RKO (cell line): ENCODE measurements at regions not wholly inside any gene's neighbourhood (a gene's known extent, or its start where the extent isn't known, plus 50 kb on each side); places are given as distances from the start of the nearest gene placed in this dataset.
"Not testable (repeated sequence)": the region's sequence is repeated elsewhere in the genome, so short reads cannot be mapped to it uniquely, and the experiment has no call there.

Experiments used
- DNase-seq: peaks from one replicate; pipeline ENCODE4 v3.0.0-alpha.2; 2016; ENCODE audit warnings: low spot score

DNA sequence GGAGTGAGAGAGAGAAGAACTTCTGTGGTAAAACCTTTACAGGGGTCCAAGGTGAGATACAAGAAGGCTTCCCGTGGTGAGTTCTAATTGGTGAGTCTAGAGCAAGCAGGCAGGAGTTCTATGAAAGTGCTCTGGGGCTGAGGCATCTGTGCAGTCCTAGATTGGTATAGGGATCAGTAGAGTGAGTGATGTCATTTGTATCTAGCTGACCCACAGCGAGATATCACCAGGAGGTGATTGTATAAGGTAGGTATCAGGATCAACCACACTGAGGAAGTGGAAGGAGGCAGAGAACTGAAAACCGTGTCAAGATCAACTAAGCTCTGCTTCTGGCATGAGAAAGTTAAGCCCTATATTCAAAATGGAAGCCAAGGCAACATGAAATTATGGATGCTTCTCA, 1648.9 kb upstream of the TMEFF2 start:
- DNase-seq, result no peak

DNA sequence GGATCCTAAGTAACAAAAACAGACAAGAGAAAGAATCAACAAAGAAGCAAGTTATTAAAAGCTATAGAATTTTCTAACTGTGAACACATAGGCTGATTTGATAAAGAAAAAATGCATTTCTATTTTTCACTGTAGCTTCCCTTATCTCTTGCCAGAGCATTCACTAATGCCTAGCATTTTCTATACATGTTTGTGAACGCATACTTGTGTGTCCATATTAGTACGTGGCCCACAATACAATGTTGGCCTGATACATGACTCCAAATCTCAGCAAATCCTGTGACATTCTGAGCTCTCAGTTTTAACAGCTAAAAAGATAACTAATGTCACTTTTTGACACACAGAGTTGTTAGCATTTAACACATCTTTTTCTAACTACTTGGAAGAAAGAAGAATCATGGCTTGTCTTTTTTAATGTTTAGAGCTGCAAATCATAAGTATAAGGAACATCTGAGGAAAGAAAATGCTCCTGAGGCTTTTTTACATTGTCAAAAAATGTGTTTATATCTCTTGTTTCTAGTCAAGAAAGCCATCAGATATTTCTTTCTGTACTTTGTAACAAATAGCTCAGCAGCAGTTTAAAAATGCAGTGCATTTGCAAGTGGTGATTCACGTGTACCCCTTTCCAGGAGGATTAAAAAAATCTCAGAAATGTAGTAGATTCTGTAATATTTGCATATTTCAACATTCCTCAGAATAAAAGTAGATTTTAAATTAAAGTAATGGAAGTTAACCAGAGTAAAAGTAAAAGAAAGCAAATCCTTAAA, 1646.8 kb upstream of the TMEFF2 start:
- no peak for DNase-seq

DNA sequence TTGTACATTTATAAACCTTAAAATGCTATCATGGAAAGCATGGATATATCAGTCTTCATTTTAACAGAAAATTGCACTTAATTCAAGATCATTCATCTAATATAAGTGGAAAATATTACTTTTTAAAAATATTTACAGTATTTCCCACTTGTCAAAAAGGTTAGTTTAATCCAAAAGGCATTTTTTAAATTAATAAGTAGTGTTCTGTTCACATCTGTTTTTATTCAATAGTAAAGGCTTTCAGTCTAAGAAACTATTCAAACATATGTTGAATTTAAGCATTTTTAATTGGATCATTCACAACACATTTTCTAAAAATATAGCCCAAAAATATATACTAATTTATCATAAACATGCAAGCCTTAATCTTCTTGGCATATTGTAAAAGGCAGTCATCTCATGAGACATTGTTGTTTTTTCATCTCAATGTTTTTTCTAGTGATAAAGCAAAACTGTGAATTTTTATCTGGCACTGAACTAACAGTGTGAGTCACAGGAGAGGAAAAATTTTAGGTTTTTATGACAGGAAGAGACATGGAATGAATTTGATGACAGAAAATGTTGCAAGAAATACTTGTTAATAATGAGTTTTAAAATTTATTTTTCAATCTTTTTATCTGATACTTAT, 1642.5 kb upstream of the TMEFF2 start:
- no peak for DNase-seq

DNA sequence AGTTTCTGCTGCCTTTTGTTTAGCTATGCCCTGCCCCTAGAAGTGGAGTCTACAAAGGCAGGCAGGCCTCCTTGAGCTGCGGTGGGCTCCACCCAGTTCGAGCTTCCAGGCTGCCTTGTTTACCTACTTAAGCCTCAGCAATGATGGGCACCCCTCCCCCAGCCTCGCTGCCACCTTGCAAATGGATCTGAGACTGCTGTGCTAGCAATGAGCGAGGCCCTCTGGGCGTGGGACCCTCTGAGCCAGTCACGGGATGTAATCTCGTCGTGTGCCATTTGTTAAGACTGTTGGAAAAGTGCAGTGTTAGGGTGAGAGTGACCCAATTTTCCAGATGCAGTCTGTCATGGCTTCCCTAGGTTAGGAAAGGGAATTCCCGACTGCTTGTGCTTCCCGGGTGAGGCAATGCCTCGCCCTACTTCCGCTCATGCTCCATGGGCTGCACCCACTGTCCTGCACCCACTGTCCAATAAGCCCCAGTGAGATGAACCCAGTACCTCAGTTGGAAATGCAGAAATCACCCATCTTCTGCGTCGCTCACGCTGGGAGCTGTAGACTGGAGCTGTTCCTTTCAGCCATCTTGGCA, 1641.8 kb upstream of the TMEFF2 start:
- not testable (repeated sequence) for DNase-seq

DNA sequence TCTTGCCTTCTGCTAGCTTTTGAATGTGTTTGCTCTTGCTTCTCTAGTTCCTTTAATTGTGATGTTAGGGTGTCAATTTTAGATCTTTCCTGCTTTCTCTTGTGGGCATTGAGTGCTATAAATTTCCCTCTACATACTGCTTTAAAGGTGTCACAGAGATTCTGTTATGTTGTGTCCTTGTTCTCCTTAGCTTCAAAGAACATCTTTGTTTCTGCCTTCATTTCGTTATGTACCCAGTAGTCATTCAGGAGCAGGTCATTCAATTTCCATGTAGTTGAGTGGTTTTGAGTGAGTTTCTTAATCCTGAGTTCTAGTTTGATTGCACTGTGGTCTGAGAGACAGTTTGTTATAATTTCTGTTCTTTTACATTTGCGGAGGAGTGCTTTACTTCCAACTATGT, 1639.2 kb upstream of the TMEFF2 start:
- DNase-seq, result not testable (repeated sequence)

DNA sequence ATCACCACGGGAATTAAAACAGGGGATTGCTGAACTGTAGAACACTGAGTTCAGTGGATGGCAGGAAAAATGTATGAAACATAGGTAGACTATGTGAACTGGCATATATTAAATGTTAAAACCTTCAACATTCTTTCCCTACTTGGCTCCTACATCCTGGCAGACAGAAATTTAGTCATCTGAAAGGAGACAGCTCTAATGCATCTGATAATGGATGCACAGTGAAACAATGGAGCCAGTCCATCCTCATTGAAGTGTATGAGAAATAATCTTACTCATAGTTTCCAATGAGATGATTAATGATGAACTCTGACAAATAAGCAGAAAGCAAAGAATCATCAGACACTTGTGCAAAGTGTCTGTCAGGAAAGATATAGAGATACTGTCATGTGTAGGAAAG, 1629.7 kb upstream of the TMEFF2 start:
- peak; percentile 66 for DNase-seq

DNA sequence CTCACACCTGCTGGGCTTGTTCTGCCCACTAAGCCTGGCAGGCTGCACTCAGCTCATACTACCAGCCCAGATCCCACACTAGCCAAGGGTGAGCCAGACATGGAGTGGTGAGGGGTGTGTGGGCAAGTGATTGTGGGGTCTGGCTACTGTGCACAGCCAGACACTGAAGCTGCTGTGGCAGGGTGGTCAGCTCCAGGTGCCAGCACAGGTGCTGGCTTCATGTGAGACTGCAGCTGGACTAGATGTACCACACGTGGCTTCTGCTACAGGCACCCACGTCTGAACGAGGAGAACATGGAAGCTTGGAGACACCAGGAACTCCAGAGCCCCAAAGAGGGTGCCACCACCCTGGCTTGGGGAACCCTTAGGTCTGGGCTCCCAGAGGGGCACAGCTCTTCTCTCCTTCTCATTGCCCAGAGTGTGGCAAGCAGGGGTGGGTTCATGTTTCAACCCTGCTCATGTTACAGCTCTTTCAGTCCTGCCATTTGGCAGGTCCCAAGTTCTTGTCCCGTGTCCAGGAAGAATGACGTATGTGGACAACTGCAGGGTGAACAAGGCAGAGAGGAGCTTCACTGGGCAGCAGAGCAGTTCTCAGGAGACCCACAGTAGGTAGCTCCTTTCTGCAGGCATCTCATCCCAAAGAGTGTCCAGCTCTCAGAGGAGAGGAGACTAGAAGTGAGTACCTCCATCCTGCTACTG, 1624.2 kb upstream of the TMEFF2 start:
- no peak for DNase-seq

DNA sequence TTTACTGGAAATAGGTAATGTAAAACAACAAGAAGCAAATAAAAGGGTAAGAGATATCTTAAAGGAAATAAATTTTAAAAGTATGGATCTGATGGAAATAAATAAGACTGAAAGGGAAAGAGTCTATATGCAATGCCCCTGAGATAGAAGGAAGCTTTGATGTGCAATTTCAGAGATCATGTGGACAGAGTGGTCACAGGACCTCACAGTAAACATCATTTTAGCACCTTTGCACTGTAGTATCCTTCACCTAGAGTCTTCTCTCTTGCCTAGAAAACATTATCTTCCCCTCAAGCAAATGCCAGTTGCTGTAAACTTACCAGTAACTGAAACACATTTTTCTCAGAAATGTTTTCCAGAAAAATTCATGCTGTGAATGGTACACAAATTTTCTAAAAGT, 1621.3 kb upstream of the TMEFF2 start:
- no peak for DNase-seq

DNA sequence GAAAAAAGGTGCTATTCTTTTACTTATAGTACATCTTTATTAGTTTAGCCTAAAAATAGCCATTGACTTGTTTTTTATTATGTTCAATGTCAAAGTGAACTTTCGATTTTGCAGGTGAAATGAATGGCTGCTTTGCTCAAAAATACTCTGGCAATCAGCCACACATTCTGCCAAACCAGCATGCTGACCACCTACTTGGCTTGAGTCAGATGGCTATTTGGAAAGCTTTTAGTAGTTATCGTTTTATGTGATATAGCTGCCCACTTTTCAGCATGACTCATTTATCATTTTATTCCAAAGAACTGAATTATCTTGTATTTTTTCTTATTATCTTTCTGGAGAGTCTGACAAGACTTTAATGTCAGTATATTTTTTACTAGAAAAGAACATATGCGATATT, 1615.8 kb upstream of the TMEFF2 start:
- DNase-seq, result no peak

DNA sequence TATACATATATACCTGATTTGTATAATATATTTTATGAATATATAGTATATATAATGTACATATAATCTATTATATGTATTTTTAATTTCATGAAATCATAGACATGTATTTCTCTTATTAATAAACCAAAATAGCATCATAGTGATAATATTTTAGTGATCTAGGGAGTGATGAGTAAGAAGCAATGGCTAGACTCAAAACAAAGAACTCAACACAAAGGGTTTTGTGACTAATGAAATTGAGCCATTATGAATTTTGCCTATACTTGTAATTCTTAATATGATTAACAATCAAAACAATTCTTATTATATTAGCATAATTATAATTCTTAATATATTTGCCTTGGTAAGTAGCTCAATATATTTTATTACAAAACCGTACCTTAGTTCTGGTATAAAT, 1614.1 kb upstream of the TMEFF2 start:
- no peak for DNase-seq

DNA sequence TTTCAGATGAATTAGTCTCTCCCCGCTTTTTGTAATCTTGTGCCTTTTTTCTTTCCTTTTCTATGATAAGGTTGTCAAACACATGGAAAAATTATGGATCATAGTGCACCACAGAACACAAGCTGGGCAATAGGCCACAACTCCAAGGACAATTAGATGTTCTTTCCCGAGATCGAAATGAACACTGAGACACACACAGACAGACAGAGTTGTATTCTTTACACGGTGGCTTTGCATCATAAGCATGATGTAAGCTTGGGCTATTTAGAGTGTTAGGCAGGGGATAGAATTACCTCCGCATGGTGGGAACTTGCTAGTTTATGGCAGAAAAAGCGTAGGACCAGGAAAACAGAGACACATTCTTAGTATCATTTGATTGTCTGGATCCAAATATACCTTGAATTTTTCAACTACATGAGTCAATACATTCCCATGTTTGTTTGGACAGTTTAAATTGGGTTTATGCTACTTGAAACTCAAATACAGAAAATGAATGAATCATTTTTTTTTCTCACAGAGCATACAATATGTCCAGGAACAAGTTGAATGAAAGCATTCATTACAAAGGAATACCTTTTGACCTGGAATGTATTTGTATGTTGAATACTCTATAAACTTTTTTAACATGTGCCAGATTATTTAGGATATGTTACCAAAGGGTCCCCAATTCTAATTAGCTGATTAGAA, 1611.5 kb upstream of the TMEFF2 start:
- no peak for DNase-seq

DNA sequence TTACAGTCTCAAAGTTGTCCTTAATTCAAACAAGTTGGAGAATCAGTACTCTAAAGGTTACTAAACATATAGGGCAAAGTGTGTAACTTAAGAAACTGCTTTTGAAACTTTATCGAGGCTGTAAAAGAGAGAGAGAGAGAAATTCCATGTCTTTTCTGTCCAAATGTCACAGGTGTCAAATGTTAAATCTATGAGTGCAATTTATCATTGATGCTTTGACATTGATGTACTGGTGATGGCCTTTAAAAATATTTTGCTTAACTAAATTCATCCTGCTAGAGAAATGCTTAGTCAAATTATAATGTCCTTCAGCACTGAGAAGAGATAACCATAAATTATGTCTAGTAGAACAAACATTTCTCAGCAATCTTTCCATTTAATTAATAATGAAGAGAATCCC, 1602.1 kb upstream of the TMEFF2 start:
- DNase-seq, result no peak

DNA sequence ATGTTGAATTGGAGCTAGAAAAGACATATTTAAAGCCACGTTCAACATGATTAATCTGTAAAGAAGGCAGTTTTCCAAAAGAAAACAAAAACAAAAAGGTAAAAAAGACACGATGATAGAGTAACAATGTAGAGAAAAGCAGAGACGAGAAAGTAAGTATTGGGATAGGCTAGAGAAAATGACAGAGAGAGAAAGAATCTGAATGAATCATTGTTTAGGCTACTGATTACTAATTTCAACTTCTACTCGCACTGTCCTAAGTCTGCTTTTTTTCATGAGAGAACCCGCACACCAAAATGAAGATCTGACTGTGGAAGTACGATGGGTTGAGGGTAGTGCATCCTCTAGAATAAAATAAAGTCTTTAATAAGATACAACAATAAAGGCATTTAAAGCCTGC, 1599.2 kb upstream of the TMEFF2 start:
- peak; percentile 1 for DNase-seq

DNA sequence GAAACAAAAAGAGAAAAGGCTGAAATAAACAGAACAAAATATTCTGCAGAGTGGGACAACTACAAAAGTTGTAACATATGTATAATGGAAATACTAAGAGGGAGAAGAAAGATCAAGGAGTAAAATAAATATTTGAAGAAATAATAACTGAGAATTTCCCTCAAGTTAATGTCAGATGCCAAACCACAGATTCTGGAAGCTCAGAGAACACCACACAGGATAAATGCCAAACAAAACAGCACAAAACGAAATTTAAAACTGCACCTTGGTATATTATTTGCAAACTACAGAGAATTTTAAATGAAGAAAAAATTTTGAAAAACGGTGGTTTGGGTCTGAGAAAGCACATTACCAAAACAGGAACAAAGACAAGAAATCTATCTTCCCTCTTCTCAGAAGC, 1588.9 kb upstream of the TMEFF2 start:
- no peak for DNase-seq

DNA sequence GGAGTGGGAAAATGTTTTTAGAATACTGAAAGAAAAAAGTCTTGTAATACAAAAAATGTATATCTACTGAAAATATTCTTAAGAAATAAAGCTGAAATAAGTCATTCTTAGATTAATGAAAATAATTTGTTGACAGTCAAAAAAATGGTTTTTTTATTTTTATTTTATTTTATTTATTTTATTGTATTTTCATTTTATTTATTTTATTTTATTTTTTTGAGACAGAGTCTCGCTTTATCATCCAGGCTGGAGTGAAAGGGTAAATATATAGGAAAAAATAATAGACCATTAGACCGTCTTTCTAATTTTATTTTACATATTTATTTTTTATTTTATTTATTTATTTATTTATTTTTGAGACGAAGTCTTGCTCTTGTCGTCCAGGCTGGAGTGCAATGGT, 1583.6 kb upstream of the TMEFF2 start:
- no peak for DNase-seq

DNA sequence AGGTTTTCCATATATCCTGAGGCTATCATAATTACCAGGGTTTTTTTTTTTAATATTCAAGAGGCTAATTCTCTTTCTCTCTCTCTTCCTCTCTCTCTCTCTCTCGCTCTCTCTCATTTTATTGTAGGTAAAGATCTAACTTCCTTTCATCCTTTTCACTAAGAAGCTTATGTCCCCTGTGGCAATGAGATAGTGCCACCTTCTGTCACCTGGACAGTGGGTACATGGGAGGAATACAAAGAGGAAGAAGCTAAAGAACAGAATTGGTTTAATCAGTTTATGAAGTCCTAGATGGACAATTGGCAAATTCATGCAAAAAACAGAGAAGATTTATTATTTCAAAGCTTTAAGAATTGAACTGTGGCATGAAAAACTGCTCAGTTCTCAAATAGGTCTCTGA, 1582.3 kb upstream of the TMEFF2 start:
- DNase-seq, result no peak

DNA sequence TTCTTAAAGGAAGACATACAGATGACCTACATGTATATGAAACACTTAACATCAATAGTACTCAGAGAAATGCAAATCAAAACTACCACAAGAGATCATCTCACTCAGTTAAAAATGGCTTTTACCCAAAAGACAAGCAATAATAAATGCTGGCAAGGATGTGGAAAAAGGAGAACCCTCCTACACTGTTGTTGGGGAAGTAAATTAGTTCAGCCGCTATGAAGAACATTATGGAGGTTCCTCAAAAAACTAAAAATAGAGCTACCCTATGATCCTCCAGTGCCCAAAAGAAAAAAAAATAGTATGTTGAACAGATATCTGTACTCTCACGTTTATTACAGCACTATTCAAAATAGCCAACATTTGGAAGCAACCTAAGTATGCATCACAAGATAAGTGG, 1579.4 kb upstream of the TMEFF2 start:
- DNase-seq, result no peak

DNA sequence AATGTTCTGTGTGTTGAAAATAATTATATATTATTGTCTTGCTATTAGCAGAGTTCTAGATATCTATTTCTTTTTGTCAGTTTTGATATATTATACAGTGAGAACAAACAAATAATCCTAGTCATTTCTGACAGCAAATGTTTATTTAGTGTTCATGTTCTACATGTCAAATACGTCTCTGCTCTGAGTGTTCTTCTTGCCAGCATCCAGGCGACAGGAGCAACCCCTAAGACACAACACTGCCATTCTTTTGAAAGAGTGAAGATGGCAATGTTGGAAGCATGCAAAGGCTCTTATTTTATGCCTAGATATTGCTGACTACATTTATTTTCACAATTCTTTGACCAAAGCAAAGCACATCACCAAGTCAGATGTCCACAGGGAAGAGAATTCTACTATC, 1556.6 kb upstream of the TMEFF2 start:
- DNase-seq, result no peak

DNA sequence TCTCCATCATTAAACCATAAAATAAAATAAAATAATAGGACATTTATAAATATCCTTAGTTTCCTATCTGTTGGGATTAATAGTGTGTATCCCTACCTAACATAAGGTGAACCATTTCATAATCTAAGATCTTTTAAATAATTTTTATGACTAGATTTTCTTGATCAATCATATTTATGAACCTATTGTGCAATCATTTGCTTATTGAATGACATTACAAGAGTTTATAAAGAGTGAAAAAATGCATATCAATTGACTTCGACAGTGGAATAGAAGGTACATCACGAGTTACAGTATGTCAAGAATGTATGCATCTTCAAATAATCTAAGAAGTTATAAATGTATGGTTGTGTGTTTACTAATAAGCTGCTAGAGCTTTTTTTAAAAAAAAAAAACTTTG, 1554.8 kb upstream of the TMEFF2 start:
- no peak for DNase-seq

DNA sequence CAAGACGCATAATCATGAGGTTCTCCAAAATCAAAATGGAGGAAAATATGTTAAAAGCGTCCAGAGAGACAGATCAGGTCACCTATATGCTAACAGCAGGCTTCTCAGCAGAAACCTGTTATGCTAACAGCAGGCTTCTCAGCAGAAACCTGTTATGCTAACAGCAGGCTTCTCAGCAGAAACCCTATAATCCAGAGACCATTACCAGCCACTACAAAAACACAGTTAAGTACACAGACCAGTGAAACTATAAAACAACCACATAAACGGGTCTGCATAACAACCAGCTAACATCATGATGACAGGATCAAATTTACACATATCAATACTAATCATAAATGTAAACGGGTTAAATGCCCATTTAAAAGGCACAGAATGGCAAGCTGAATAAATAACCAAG, 1548.4 kb upstream of the TMEFF2 start:
- no peak for DNase-seq

DNA sequence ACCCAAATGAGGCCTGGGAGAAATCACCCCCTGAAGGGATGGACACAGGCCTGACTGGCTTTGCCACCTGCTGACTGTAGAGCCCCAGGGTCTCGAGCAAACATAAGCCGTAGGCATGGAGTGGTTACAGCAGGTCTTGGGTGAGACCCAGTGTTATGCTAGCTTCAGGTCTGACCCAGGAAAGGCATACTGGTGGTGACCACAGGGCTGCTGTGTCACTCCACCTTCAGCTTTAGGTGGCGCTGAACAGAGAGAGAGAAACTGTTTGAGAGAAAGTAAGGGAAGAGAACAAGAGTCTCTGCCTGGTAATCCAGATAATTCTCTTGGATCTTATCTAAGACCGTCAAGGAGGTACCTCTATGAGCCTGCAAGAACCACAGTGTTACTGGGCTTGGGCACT, 1544.2 kb upstream of the TMEFF2 start:
- no peak for DNase-seq

DNA sequence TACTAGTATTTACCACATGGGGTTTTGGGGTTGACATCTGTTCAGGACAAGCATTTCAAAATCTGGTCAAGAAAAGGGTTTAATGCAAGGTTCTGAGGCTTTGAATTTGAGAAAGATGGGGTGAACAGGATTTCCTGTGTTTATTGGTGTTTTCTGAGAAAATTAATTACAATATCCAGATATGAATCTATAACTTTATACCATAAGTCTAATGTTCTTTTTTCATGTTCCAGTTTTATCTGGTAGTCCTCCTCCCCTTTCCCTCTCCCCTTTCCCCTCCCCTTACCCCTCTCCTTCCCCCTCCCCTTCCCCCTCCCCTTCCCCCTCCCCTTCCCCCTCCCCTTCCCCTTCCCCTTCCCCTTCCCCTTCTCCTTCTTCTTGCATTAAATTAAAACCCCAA, 1518.2 kb upstream of the TMEFF2 start:
- no peak for DNase-seq

DNA sequence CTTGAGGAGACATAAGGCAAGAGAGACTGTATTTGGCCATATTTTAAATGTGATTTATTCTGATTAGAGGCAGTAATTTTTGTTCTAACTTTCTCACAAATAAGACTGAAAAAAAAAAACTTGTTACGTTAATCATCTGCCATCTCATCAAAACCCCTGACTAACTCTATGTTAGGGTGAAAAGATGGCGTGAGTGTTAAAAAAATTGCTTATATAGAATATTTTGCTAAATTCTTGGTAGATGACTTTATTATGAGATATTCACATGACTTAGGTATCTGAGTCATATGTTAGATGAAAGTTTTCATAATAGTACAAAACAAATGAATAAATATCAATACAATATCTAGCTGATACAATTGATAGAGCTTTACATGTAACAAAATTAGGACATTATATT, 1508.7 kb upstream of the TMEFF2 start:
- DNase-seq, result peak; percentile 12
